CD4-positive, alpha-beta T cell treated with Interleukin-17A for 4 hours (primary cell): ENCODE measurements at regions not wholly inside any gene's neighbourhood (a gene's known extent, or its start where the extent isn't known, plus 50 kb on each side); places are given as distances from the start of the nearest gene placed in this dataset.

ENCODE experiments used
- DNase-seq: peaks from one replicate; pipeline ENCODE4 v3.0.0-alpha.2; 2020; ENCODE audit warnings: mixed read lengths

- DNase-seq = no peak
Measured at GRCh38 chr3:104810896-104811295, 555.8 kb upstream of the ALCAM start.

- DNase-seq = no peak
Measured at GRCh38 chr3:104816008-104816407, 550.7 kb upstream of the ALCAM start.

GRCh38 chr3:104816716-104817115, 550.0 kb upstream of the ALCAM start:
- DNase-seq = no peak

GRCh38 chr3:104819333-104819732, 547.4 kb upstream of the ALCAM start:
- DNase-seq = no peak

- no peak for DNase-seq
Measured at GRCh38 chr3:104820959-104821358, 545.8 kb upstream of the ALCAM start.

- no peak for DNase-seq
Measured at GRCh38 chr3:104825116-104825515, 541.6 kb upstream of the ALCAM start.

GRCh38 chr3:104831071-104831470, 535.6 kb upstream of the ALCAM start:
- DNase-seq = no peak

GRCh38 chr3:104832530-104832929, 534.2 kb upstream of the ALCAM start:
- DNase-seq = no peak

- no peak for DNase-seq
Measured at GRCh38 chr3:104835376-104835775, 531.3 kb upstream of the ALCAM start.

- no peak for DNase-seq
Measured at GRCh38 chr3:104846270-104846669, 520.4 kb upstream of the ALCAM start.

- no peak for DNase-seq
Measured at GRCh38 chr3:104849070-104849469, 517.6 kb upstream of the ALCAM start.

GRCh38 chr3:104854468-104854867, 512.2 kb upstream of the ALCAM start:
- no peak for DNase-seq

- DNase-seq = no peak
Measured at GRCh38 chr3:104855702-104856101, 511.0 kb upstream of the ALCAM start.

GRCh38 chr3:104856741-104857140, 510.0 kb upstream of the ALCAM start:
- no peak for DNase-seq

GRCh38 chr3:104868291-104868690, 498.4 kb upstream of the ALCAM start:
- DNase-seq = no peak

- DNase-seq = no peak
Measured at GRCh38 chr3:104870276-104870675, 496.4 kb upstream of the ALCAM start.

GRCh38 chr3:104873331-104873730, 493.4 kb upstream of the ALCAM start:
- no peak for DNase-seq

GRCh38 chr3:104878395-104878794, 488.3 kb upstream of the ALCAM start:
- DNase-seq = no peak

GRCh38 chr3:104879919-104880318, 486.8 kb upstream of the ALCAM start:
- no peak for DNase-seq

GRCh38 chr3:104885214-104885814, 481.4 kb upstream of the ALCAM start:
- no peak for DNase-seq

- DNase-seq = no peak
Measured at GRCh38 chr3:104886220-104886995, 480.3 kb upstream of the ALCAM start.

GRCh38 chr3:104887069-104887468, 479.6 kb upstream of the ALCAM start:
- DNase-seq = no peak

GRCh38 chr3:104887619-104888018, 479.1 kb upstream of the ALCAM start:
- DNase-seq = no peak

GRCh38 chr3:104892044-104892443, 474.7 kb upstream of the ALCAM start:
- DNase-seq = no peak

GRCh38 chr3:104896624-104897023, 470.1 kb upstream of the ALCAM start:
- no peak for DNase-seq
